Hematopoietic multipotent progenitor cell treated with erythropoietin and hydrocortisone succinate and interleukin-3 and kit ligand, for 17 days (in vitro differentiated cells): ENCODE measurements at regions not wholly inside any gene's neighbourhood (a gene's known extent, or its start where the extent isn't known, plus 50 kb on each side); places are given as distances from the start of the nearest gene placed in this dataset.
"Not testable (repeated sequence)": the region's sequence is repeated elsewhere in the genome, so short reads cannot be mapped to it uniquely, and the experiment has no call there.

ENCODE experiments used
- DNase-seq: peaks from one replicate; pipeline ENCODE4 v3.0.0-alpha.2; 2015; ENCODE audit warnings: low spot score

DNA sequence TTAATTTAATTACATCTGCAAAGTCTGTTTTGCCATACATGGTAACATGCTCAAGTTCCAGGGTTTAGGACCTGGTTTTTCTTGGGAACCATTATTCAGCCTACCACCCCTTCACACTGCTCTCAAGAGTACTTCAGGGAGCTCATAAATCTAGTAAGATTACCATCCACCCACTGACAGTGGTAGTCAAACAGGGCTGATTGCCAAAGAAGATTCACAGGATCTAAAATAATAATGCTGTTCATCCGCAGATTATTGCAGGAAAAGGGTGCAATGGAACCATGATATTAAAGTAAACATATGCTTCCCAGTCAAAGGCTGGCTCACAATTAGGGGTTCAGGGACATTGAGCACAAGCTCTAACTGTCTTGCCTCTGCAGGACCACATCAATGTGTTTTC is 148.0 kb upstream of the CYRIA start:
- no peak for DNase-seq

DNA sequence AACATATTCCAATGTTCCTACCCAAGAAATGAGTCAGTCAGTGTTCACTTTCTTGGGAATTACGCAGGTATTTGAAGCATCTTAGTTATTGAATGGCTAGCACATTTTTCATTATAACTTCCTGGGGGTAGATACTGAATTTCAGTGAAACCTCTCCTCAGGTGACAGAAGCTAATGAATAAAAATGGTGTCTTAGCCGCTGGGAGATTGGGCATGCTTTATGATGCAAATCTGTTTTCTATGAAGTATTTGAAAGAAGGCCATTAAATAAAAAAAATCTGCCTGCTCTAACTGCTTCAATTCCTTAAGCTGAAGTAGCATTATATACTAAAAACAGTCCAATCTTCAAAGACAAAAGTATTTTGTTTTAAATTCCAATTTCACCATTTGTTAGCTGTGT is 132.8 kb upstream of the CYRIA start:
- DNase-seq: no peak

DNA sequence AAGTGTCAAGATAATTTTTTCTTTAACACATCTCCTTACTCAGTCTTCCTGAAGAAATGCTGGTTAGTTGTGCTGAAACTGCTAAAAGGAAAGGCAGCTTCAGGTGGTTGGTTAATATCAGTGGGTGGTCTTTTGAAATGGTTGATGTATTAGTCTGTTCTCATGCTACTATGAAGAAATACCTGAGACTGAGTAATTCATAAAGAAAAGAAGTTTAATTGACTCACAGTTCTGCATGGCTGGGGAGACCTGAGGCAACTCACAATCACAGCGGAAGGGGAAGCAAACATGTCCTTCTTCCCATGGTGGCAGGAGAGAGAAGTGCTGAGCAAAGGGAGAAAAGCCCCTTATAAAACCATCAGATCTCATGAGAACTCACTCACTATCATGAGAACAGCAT is 125.9 kb upstream of the CYRIA start:
- no peak for DNase-seq

DNA sequence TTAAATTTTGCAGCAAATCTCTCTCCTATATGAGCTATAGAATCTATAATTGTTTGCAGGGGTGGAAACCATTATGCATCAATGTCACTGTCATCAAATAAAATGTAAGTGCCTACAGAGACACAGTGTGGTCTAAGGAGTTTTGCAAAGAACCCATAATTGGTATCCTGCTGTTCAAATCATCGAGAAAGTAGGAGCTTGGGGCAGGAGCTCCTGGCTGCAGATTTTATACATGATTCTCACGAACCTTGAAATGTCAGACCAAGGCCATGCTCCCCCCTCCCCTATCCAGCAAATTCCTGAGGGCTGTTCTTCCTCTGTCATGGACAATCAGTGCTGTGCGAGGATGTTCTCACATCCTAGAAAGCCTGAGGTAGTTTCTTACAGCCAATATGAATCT is 119.5 kb upstream of the CYRIA start:
- DNase-seq: no peak

DNA sequence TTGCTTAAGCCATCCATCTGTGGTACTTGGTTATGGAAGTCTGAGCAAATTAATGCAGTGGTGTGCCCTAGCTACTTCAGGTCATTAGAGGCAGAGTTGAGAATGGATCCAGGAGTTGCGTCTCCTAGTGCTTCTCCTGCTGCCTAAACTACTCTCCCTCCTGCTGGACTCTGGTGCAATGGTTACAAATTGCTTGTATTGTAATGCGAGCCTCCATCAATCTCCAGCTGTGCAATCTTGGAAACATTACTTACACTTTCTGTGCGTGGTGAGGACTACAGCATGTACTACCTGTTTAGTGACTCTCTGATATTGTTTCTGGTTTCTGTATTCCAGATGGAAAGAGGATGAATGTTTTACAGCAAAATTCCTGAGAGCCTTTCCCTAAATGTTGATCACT is 119.0 kb upstream of the CYRIA start:
- DNase-seq: no peak

- no peak for DNase-seq
Observed at GRCh38 chr2:16777123-16777870, 111.7 kb upstream of the CYRIA start.

GRCh38 chr2:16775899-16776231 is 110.2 kb upstream of the CYRIA start:
- DNase-seq: no peak

- no peak for DNase-seq
Observed at GRCh38 chr2:16774980-16775898, 109.6 kb upstream of the CYRIA start.

- DNase-seq: no peak
Observed at GRCh38 chr2:16774091-16774490, 108.5 kb upstream of the CYRIA start.

GRCh38 chr2:16773080-16773713 is 107.6 kb upstream of the CYRIA start:
- no peak for DNase-seq

GRCh38 chr2:16767789-16768476 is 102.3 kb upstream of the CYRIA start:
- DNase-seq: no peak

DNA sequence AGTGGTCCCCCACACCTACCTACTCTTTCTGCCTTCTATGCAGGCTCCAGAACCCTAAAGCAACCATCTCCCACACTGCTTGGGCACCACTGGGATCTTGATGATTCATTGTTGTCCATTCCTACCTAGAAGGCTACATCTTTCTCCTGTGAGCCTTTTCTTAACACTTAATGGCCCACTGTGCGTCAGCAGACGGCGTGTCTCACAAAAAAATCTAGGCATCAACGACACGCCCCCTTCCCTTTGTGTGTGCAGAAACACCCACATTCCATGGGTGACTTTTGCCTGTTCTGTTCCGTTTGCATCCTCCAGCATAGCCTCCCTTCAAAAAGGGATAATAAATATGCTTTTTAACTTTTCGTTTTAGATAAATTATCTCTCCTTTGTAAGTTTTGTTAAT is 99.7 kb upstream of the CYRIA start:
- no peak for DNase-seq

- DNase-seq: no peak
Observed at GRCh38 chr2:16764487-16764886, 98.9 kb upstream of the CYRIA start.

DNA sequence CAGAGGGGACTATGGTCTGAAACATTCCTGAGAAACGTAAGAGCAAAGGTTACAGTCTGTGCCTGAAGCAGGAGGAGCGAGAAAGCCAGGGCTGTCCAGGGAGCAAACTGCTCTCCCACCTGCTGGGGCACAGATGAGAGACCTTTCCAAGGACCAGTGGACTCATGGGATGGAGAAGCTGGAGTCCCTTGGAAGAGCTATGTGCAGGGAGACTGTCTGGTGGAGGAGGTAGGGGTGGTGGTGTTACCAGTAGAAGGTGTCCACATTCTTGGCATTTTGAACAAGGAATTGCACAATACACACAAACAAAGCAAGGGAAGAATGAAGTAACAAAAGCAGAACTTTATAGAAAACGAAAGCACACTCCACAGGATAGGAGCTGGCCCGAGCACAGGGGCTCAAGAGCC is 97.9 kb upstream of the CYRIA start:
- no peak for DNase-seq

- DNase-seq: no peak
Observed at GRCh38 chr2:16763056-16763455, 97.4 kb upstream of the CYRIA start.

DNA sequence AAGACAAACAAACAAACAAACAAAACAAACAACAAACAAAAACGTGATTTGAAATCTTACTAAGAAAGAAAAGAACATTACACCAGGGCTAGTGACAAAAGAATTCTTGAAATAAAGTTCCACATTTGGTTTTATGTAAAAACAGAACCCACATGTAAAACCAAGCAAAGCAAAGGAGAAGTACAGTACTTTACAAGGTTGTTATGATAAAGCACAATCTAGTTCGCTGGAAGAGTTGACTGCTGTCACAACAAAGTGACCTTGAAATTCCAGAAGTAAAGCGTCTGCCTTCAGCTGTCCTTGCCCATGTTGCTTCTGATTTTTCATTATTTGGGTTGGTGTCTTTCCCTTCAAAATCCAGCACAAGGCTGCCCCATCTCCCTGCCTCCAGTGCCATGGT is 94.8 kb upstream of the CYRIA start:
- DNase-seq: no peak

DNA sequence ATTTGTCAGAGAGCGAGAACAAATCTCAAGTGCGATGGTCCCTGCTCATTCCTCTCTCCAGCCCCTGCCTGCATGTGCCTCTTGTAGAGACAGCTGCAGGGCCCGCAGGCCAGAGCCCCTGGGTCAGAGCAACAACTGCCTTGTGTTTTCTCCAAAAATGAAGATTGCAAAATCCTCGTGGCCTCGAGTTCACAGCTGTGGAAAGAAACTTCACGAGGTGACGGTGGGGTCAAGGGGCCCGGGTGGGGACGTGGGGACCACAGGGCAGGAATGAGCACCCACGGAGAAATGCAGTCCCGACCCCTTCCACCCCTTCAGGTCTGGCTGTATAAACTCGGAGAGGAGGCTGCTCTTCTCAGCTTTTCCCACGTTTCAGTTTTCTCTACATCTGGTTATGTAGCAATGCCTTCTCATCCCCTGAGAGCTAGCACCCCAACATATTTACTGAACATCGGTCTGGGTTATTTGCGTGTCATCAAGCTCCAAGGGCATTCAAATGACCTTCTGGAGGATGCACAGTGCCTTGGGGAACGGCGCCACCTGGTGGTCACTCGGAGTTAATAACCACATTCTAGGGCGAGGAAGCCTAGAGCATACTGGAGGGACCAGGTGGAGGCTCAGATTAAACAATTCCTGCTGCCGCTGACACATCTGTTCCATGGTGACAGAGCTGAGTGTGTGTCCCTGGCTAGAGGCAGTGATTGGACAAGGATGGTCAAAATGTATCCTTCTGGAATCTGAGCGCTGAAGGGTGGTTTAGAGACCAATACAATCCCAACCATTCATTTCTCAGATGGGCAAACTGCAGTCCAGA is 91.4 kb upstream of the CYRIA start:
- peak; percentile 57 for DNase-seq

GRCh38 chr2:16755442-16755841 is 89.8 kb upstream of the CYRIA start:
- no peak for DNase-seq

- not testable (repeated sequence) for DNase-seq
Observed at GRCh38 chr2:16753025-16753424, 87.4 kb upstream of the CYRIA start.

GRCh38 chr2:16750925-16751214 is 85.2 kb upstream of the CYRIA start:
- not testable (repeated sequence) for DNase-seq

DNA sequence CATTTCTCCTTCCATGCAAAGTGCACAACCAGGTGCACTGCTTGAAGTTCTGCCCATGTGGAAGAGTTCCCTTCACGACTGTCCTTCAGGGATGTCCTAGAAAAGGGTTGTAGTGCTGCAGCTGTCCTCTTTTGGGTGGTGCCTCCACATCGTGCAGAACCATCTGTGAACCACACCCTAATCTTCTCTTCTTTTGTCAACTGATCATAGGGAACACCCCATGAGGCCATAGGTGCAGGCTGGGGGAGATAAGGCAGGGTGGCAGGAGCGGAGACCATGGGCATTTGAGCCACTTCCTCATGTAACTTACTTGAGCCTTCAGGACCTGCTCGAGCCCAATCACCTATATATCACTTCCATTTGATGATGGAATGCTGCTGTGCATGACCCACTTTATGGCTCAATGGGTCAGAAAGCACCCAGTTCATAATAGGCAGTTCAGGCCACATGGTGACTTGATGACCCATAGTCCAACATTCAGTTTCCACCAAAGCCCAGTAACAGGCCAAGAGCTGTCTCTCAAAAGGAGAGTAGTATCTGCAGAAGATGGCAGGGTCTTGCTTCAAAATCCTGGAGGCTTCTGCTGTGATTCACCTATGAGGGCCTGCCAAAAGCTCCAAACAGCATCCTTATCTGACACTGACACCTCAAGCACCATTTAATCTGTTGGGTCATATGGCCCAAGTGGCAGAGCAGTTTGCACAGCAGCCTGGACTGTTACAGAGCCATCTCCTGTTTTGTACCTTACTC is 84.7 kb upstream of the CYRIA start:
- peak; percentile 6 for DNase-seq
